ENCODE measurements at regions not wholly inside any gene's neighbourhood (a gene's known extent, or its start where the extent isn't known, plus 50 kb on each side); places are given as distances from the start of the nearest gene placed in this dataset.

GRCh38 chr11:130749216-130749615, 167.1 kb downstream of the SNX19 start:
- no peaks in the 10 kb centered on the region for H3K36me3 Mint-ChIP-seq (ENCODE audit: low read depth, unreplicated experiment)
- no peaks in the 10 kb centered on the region for H3K27me3 Mint-ChIP-seq (ENCODE audit: unreplicated experiment)
- no peak for DNase-seq (ENCODE audit: low spot score)
- H3K9me3 Mint-ChIP-seq (ENCODE audit: unreplicated experiment), result no peaks in the 10 kb centered on the region
- H3K27ac Mint-ChIP-seq (ENCODE audit: unreplicated experiment), result no peak overlapping the region
- TF ChIP-seq CTCF (IDR thresholded peaks at IDR 0.05; ENCODE audit: unreplicated experiment), result no peak
- H3K4me1 Mint-ChIP-seq (ENCODE audit: unreplicated experiment), result no peaks in the 10 kb centered on the region
- no peak overlapping the region for H3K4me3 Mint-ChIP-seq (ENCODE audit: unreplicated experiment)

GRCh38 chr11:130760515-130761125, 155.7 kb downstream of the SNX19 start:
- Mint-ChIP-seq H3K4me3 (ENCODE audit: unreplicated experiment) (no peak overlapping the region), H3K4me1 (ENCODE audit: unreplicated experiment) (peaks cover 4% of the 10 kb centered on the region), H3K27me3 (ENCODE audit: unreplicated experiment) (peaks cover 7% of the 10 kb centered on the region), H3K36me3 (ENCODE audit: low read depth, unreplicated experiment) (no peaks in the 10 kb centered on the region), H3K27ac (ENCODE audit: unreplicated experiment) (no peak overlapping the region), H3K9me3 (ENCODE audit: unreplicated experiment) (no peaks in the 10 kb centered on the region)
- no peak for TF ChIP-seq CTCF (IDR thresholded peaks at IDR 0.05; ENCODE audit: unreplicated experiment)
- no peak for DNase-seq (ENCODE audit: low spot score)

GRCh38 chr11:130761560-130762220, 154.6 kb downstream of the SNX19 start:
- no peak overlapping the region for H3K27ac Mint-ChIP-seq (ENCODE audit: unreplicated experiment)
- peaks cover 7% of the 10 kb centered on the region for H3K27me3 Mint-ChIP-seq (ENCODE audit: unreplicated experiment)

GRCh38 chr11:130762638-130763037, 153.6 kb downstream of the SNX19 start:
- H3K4me3 Mint-ChIP-seq (ENCODE audit: unreplicated experiment), result no peak overlapping the region
- no peaks in the 10 kb centered on the region for H3K36me3 Mint-ChIP-seq (ENCODE audit: low read depth, unreplicated experiment)
- H3K4me1 Mint-ChIP-seq (ENCODE audit: unreplicated experiment), result peaks cover 4% of the 10 kb centered on the region
- no peak for TF ChIP-seq CTCF (IDR thresholded peaks at IDR 0.05; ENCODE audit: unreplicated experiment)
- peaks cover 4% of the 10 kb centered on the region for H3K27me3 Mint-ChIP-seq (ENCODE audit: unreplicated experiment)
- no peak for DNase-seq (ENCODE audit: low spot score)
- H3K27ac Mint-ChIP-seq (ENCODE audit: unreplicated experiment), result no peak overlapping the region
- no peaks in the 10 kb centered on the region for H3K9me3 Mint-ChIP-seq (ENCODE audit: unreplicated experiment)

More at GRCh38 chr11:130761560-130762220, 154.6 kb downstream of the SNX19 start:
- Mint-ChIP-seq H3K4me3 (ENCODE audit: unreplicated experiment) (no peak overlapping the region), H3K9me3 (ENCODE audit: unreplicated experiment) (no peaks in the 10 kb centered on the region), H3K4me1 (ENCODE audit: unreplicated experiment) (peaks cover 4% of the 10 kb centered on the region), H3K36me3 (ENCODE audit: low read depth, unreplicated experiment) (no peaks in the 10 kb centered on the region)
- no peak for TF ChIP-seq CTCF (IDR thresholded peaks at IDR 0.05; ENCODE audit: unreplicated experiment)
- DNase-seq (ENCODE audit: low spot score), result no peak
